BJ (cell line): ENCODE measurements at regions not wholly inside any gene's neighbourhood (a gene's known extent, or its start where the extent isn't known, plus 50 kb on each side); places are given as distances from the start of the nearest gene placed in this dataset.
"Not testable (repeated sequence)": the region's sequence is repeated elsewhere in the genome, so short reads cannot be mapped to it uniquely, and the experiment has no call there.

Source experiments
- CTCF ChIA-PET: fragments of 350-600 bp; formaldehyde crosslinking; extraction: SDS; loops from one replicate; lab custom pipeline; 2021; ENCODE audit warnings: antibody characterized with exemption, inconsistent platforms; lab: Yijun Ruan, JAX
- POLR2A ChIA-PET: fragments of 300-600 bp; sonication (Branson Sonifier 250); formaldehyde crosslinking; extraction: SDS; loops from one replicate; lab custom pipeline; 2021; ENCODE audit warnings: antibody characterized with exemption; lab: Charles Lee
- DNase-seq: peaks from one replicate; pipeline ENCODE4 v3.0.0-alpha.2; 2011; ENCODE audit warnings: low read depth
- H3K27me3 ChIP-seq: 2 replicates; pipeline ENCODE4 v1.6.0; 2011; ENCODE audit warnings: low read length; ENCODE audit not compliant: control insufficient read depth, insufficient read depth
- H3K36me3 ChIP-seq: 2 replicates; pipeline ENCODE4 v1.5.1; 2011; ENCODE audit warnings: low read length; ENCODE audit not compliant: control insufficient read depth, insufficient read depth
- H3K4me3 ChIP-seq: 2 replicates; pipeline ENCODE4 v1.5.1; 2011; ENCODE audit warnings: low read depth, mild to moderate bottlenecking, control low read depth, low read length
- CTCF ChIP-seq: IDR thresholded peaks from 2 replicates; pipeline ENCODE4 v1.5.1; 2011; ENCODE audit warnings: low read depth, mild to moderate bottlenecking, control low read depth, inconsistent platforms, low read length, moderate library complexity; ENCODE audit not compliant: insufficient read depth

DNA sequence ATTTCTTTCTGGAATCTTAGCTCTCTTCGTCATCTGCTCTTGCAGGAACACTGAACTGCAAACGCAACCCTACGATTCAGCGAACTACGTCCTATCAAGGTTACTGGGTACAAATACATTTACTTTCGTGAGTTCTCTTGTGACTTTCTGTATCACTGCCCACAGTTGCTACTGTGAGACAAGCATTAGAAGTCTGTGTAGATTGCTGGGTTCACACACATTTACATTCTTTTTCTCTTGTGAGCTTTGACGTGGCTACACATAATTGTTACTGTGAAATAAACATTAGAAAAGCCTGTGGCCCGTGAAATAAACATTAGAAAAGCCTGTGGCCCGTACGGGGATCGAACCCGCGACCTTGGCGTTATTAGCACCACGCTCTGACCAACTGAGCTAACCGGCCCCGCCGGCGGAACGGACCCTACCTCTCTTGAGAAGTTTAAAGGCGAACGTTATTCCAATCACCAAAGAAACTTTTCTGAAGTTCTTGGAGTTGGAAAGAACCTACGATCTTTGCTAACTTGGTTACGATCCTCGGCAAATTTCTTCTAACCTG is 61.2 kb upstream of the ZNF322 start:
- H3K4me3 ChIP-seq, H3K36me3 ChIP-seq, H3K27me3 ChIP-seq, POLR2A ChIA-PET, DNase-seq, CTCF ChIA-PET: not testable (repeated sequence)

DNA sequence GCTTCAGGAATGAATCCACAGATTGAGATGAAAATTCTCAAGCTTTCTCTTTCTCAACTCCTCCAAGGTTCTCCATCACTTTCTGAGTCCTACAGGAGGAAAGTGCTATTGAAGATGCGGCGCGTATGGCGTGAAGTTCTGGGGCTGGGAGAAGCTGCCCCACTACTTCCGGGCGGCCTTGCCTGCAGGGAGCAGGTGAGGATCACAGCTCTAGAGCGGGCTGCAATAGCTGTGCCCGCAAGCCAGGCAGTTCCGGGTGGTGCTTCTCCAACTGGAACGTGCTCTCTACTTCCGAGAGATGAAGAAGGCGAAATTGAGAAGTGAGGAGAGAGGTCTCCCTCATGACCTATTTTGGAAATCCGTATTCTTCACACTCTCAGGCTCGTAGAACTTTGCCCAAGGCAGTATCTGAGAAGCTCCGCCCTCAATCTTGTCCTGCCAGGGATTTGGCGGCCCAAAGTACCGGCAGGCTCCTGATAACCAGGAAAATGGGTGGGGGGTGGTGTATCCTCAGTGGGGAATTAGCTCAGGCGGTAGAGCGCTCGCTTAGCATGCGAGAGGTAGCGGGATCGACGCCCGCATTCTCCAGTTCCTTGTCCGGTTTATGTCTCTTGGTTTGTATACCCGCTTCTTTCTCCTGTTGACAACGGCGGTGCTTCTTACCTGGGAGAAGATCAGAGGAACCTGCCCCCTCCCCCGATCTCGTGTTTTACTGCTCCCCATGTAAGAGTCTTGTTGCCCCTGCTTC is 70.6 kb upstream of the ZNF322 start:
- CTCF ChIA-PET, H3K36me3 ChIP-seq, POLR2A ChIA-PET, DNase-seq, H3K27me3 ChIP-seq, H3K4me3 ChIP-seq: not testable (repeated sequence)

DNA sequence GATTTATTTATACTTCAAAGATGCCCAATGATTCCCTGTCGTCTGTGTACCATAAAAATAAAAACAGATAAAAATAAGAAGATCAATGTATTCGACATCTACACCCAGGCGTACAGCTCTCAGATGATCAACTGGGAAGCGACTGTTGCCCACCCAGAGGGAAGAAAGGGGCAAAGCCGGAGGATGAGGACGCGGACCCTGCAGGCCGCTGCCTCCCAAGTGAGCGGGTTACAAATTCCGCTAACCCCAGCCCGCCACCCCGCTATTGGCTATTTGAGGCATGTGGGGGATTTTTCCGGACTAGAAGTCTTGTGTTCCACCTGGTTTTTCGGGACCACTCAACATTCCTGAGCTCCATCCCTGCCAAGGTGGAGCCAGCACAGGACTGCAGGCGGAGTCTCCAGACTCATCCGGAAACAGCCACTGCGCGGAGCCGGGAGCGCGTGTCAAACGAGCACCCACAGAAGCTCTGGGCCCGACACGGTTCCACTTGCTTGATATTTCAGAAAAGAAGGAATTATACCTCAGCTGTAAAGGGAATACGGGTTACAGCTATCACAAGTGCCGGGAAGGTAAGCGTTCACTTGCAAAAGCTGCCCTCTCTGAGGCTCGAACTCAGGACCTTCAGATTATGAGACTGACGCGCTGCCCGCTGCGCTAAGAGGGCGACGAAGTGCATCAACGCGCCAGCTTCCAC is 75.4 kb upstream of the ZNF322 start:
- CTCF ChIA-PET, POLR2A ChIA-PET: not testable (repeated sequence)

DNA sequence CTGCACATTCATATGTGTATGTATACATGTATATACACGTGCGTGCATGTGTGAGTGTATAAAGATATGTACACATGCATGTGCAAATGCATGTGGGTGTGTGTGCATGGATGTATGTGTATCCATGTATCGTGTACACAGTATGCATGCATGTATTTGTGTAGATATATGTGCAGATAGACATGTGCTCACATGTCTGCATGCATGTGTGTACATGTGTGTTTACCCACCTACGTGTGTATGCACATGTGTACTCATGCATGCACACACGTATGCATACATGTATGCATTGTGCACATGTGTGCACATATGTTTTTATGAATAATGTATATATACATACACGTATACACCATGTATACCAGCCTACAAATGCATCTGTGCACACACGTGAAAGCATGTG is 80.3 kb upstream of the ZNF322 start:
- CTCF ChIA-PET = no interaction called here
- no peak for DNase-seq
- Histone ChIP-seq H3K27me3 (no peaks in the 10 kb centered on the region), H3K36me3 (no peaks in the 10 kb centered on the region), H3K4me3 (no peak overlapping the region)
- POLR2A ChIA-PET = no interaction called here
- TF ChIP-seq CTCF = no peak

More for the DNA sequence above, 75.4 kb upstream of the ZNF322 start:
- H3K4me3 ChIP-seq, H3K36me3 ChIP-seq, H3K27me3 ChIP-seq, DNase-seq: not testable (repeated sequence)

DNA sequence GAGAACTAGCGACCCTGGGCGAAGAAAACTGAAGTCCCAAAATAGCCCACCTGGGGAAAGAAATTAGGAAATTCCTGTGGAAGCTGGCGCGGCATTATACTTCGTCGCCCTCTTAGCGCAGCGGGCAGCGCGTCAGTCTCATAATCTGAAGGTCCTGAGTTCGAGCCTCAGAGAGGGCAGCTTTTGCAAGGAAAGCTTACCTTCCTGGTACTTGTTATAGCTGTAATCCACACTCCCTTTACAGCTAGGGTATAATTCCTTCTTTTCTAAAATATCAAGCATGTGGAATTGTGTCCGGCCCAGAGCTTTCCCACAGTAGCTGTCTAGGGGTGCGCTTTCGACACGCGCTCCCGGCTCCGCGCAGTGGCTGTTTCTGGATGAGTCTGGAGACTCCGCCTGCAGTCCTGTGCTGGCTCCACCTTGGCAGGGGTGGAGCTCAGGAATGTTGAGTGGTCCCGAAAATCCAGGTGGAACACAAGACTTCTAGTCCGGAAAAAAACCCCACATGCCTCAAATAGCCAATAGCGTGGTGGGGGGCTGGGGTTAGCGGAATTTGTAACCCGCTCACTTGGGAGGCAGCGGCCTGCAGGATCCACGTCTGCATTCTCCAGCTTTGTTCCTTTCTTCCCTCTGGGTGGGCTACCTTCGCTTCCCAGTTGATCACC is 83.7 kb upstream of the ZNF322 start:
- ChIA-PET CTCF (no interaction called here), POLR2A (no interaction called here)
- no peak overlapping the region for H3K4me3 ChIP-seq
- H3K36me3 ChIP-seq = no peaks in the 10 kb centered on the region
- no peak for DNase-seq
- no peaks in the 10 kb centered on the region for H3K27me3 ChIP-seq
- no peak for TF ChIP-seq CTCF

- no peaks in the 10 kb centered on the region for H3K27me3 ChIP-seq
- POLR2A ChIA-PET = no interaction called here
- no peaks in the 10 kb centered on the region for H3K36me3 ChIP-seq
- CTCF ChIA-PET = no interaction called here
- DNase-seq = no peak
- peak overlapping the region; percentile 23 for H3K4me3 ChIP-seq
- no peak for TF ChIP-seq CTCF
Observed at GRCh38 chr6:26743941-26744699, 84.6 kb upstream of the ZNF322 start.

DNA sequence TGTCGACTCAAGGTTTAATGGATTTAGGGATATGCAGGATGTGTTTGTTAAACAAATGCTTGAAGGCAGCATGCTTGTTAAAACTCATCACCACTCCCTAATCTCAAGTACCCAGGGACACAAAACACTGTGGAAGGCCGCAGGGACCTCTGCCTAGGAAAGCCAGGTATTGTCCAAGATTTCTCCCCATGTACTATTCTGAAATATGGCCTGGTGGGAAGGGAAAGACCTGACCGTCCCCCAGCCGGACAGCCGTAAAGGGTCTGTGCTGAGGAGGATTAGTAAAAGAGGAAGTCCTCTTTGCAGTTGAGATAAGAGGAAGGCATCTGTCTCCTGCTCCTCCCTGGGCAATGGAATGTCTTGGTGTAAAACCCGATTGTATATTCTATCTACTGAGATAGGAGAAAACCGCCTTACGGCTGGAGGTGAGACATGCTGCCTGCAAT is 85.3 kb upstream of the ZNF322 start:
- H3K36me3 ChIP-seq, H3K27me3 ChIP-seq, CTCF ChIA-PET, H3K4me3 ChIP-seq, DNase-seq, POLR2A ChIA-PET: not testable (repeated sequence)

DNA sequence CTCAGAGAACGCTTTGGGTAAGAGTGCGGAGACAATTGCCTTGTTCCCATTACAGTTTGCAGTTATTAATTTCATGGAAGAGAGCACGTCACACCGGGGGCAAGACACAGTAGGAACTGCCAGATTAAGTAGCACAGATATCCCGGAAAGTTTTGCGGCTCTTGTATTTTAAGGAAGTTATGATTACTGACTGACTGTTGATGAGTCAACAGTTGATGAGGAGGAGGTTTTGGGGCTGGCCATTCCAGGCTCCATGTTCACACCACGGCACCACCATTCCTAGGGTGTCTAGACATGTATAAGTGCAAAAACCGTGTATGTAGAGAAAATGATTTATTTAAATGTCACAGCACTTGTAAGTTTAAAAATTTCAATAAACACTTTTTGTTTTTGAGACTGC is 86.4 kb upstream of the ZNF322 start:
- DNase-seq, H3K36me3 ChIP-seq, H3K27me3 ChIP-seq, POLR2A ChIA-PET, H3K4me3 ChIP-seq, CTCF ChIA-PET: not testable (repeated sequence)

- POLR2A ChIA-PET, DNase-seq, H3K4me3 ChIP-seq, CTCF ChIA-PET, H3K27me3 ChIP-seq, H3K36me3 ChIP-seq: not testable (repeated sequence)
Observed at GRCh38 chr6:26749126-26749758, 89.7 kb upstream of the ZNF322 start.
